IMR-90 (cell line): ENCODE measurements at regions not wholly inside any gene's neighbourhood (a gene's known extent, or its start where the extent isn't known, plus 50 kb on each side); places are given as distances from the start of the nearest gene placed in this dataset.

ENCODE experiments used
- BHLHE40 ChIP-seq: fragments of 150-350 bp; IDR thresholded peaks from 2 replicates; pipeline ENCODE4 v1.6.1; 2016; ENCODE audit warnings: mild to moderate bottlenecking, low read depth, low read length
- CEBPB ChIP-seq: IDR thresholded peaks from 2 replicates; pipeline ENCODE4 v1.6.1; 2012; ENCODE audit warnings: low read depth, low read length, improper control_type of control experiment
- ELK1 ChIP-seq: fragments of 150-350 bp; IDR thresholded peaks from 2 replicates; pipeline ENCODE4 v1.6.1; 2016; ENCODE audit warnings: low read depth, mild to moderate bottlenecking, low read length, moderate library complexity, borderline replicate concordance
- MAZ ChIP-seq: IDR thresholded peaks from 2 replicates; pipeline ENCODE4 v1.6.1; 2012; ENCODE audit warnings: low read depth, mild to moderate bottlenecking, low read length, improper control_type of control experiment, moderate library complexity, borderline replicate concordance
- MXI1 ChIP-seq: IDR thresholded peaks from 2 replicates; pipeline ENCODE4 v1.6.1; 2012; ENCODE audit warnings: low read depth, mild to moderate bottlenecking, low read length, moderate library complexity, borderline replicate concordance
- POLR2A ChIP-seq: IDR thresholded peaks from 2 replicates; pipeline ENCODE4 v1.6.1; 2012; ENCODE audit warnings: mild to moderate bottlenecking, low read depth, low read length
- RFX5 ChIP-seq: IDR thresholded peaks from 2 replicates; pipeline ENCODE4 v1.8.0; 2012; ENCODE audit warnings: low read depth, mild to moderate bottlenecking, low read length, moderate library complexity
- SMC3 ChIP-seq: fragments of 150-350 bp; IDR thresholded peaks from 2 replicates; pipeline ENCODE4 v1.6.1; 2016; ENCODE audit warnings: low read depth, mild to moderate bottlenecking, antibody characterized with exemption, low read length, moderate library complexity
- TF ChIP-seq, protein P1 (sequence below): conservative IDR thresholded peaks from 2 replicates; pipeline ENCODE4 v1.5.1; 2012; ENCODE audit warnings: mild to moderate bottlenecking, low read depth, low read length, improper control_type of control experiment

DNA sequence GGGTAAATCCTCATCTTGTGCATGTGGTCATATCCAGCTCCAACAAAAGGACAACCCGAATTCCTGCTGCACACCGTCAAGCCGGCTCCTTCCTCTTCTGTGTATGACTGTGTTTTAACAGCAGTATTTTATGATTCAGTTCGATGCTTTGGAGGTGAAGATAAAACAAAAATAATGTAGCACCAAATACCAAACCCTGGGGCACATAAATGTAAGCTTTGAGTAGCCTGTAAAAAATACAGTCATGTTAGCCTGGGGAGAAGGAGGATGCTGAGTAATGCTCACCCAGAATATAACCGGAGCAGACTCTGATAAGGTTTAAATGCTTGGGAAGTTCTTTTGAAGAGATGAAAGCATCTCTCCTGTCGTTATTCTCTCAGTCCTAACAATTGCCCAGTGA is 225.0 kb downstream of the SUCLG1 start:
- TF ChIP-seq POLR2A (no peak), ELK1 (no peak), BHLHE40 (no peak), MXI1 (no peak), CEBPB (no peak), MAZ (no peak), RFX5 (no peak), SMC3 (no peak)
- TF ChIP-seq, protein P1, sequence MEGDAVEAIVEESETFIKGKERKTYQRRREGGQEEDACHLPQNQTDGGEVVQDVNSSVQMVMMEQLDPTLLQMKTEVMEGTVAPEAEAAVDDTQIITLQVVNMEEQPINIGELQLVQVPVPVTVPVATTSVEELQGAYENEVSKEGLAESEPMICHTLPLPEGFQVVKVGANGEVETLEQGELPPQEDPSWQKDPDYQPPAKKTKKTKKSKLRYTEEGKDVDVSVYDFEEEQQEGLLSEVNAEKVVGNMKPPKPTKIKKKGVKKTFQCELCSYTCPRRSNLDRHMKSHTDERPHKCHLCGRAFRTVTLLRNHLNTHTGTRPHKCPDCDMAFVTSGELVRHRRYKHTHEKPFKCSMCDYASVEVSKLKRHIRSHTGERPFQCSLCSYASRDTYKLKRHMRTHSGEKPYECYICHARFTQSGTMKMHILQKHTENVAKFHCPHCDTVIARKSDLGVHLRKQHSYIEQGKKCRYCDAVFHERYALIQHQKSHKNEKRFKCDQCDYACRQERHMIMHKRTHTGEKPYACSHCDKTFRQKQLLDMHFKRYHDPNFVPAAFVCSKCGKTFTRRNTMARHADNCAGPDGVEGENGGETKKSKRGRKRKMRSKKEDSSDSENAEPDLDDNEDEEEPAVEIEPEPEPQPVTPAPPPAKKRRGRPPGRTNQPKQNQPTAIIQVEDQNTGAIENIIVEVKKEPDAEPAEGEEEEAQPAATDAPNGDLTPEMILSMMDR = no peak
